ENCODE measurements at regions not wholly inside any gene's neighbourhood (a gene's known extent, or its start where the extent isn't known, plus 50 kb on each side); places are given as distances from the start of the nearest gene placed in this dataset.
A peak's percentile ranks its signal among the peaks of the same experiment; 100 is the strongest.

DNA sequence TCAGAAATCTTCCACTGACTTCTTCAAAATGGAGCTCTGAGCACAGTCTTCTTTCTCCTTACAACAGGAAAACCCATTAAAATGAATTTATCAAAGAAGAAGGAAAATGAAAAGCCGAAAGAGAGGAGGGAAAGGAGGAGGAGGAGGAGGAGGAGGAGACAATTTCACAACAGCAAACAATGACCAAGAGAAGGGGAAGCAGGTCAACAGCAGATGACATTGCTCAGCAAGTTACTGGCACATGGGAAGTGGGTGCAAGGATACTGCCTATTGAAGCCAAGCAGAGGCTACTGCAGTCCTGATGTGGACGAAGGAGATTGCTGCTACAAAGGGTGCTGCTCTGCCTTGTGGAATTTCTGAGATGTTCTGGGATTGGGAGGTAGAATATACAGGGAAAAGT lies 140.0 kb upstream of the FOXN2 start:
- TF ChIP-seq, protein P1, sequence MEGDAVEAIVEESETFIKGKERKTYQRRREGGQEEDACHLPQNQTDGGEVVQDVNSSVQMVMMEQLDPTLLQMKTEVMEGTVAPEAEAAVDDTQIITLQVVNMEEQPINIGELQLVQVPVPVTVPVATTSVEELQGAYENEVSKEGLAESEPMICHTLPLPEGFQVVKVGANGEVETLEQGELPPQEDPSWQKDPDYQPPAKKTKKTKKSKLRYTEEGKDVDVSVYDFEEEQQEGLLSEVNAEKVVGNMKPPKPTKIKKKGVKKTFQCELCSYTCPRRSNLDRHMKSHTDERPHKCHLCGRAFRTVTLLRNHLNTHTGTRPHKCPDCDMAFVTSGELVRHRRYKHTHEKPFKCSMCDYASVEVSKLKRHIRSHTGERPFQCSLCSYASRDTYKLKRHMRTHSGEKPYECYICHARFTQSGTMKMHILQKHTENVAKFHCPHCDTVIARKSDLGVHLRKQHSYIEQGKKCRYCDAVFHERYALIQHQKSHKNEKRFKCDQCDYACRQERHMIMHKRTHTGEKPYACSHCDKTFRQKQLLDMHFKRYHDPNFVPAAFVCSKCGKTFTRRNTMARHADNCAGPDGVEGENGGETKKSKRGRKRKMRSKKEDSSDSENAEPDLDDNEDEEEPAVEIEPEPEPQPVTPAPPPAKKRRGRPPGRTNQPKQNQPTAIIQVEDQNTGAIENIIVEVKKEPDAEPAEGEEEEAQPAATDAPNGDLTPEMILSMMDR (CRISPR knock-in tag; IDR thresholded peaks at IDR 0.05): no peak
- TF ChIP-seq ZNF615 (CRISPR knock-in tag; IDR thresholded peaks at IDR 0.05; ENCODE audit: borderline replicate concordance) (no peak), POLR2AphosphoS5 (IDR thresholded peaks at IDR 0.05; ENCODE audit: low read depth, low read length) (no peak), ZNF83 (CRISPR knock-in tag; IDR thresholded peaks at IDR 0.05; ENCODE audit: borderline replicate concordance) (no peak), FOXM1 (CRISPR knock-in tag; IDR thresholded peaks at IDR 0.05) (no peak), FOXK1 (CRISPR knock-in tag; IDR thresholded peaks at IDR 0.05; ENCODE audit: borderline replicate concordance, low read depth) (peak; percentile 41; the same call in 1 of the 2 replicates), ZNF383 (CRISPR knock-in tag; IDR thresholded peaks at IDR 0.05; ENCODE audit: borderline replicate concordance) (no peak), ZC3H13 (CRISPR knock-in tag; IDR thresholded peaks at IDR 0.05) (no peak)
- TF ChIP-seq, protein P2, sequence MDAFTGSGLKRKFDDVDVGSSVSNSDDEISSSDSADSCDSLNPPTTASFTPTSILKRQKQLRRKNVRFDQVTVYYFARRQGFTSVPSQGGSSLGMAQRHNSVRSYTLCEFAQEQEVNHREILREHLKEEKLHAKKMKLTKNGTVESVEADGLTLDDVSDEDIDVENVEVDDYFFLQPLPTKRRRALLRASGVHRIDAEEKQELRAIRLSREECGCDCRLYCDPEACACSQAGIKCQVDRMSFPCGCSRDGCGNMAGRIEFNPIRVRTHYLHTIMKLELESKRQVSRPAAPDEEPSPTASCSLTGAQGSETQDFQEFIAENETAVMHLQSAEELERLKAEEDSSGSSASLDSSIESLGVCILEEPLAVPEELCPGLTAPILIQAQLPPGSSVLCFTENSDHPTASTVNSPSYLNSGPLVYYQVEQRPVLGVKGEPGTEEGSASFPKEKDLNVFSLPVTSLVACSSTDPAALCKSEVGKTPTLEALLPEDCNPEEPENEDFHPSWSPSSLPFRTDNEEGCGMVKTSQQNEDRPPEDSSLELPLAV (CRISPR knock-in tag; conservative IDR thresholded peaks at IDR 0.05; ENCODE audit: low read depth): no peak
- TF ChIP-seq, protein P3, sequence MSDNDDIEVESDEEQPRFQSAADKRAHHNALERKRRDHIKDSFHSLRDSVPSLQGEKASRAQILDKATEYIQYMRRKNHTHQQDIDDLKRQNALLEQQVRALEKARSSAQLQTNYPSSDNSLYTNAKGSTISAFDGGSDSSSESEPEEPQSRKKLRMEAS (IDR thresholded peaks at IDR 0.05): peak; percentile 54; the same call in 1 of the 2 replicates
